Thoracic aorta (tissue), 2 donors: ENCODE measurements at regions not wholly inside any gene's neighbourhood (a gene's known extent, or its start where the extent isn't known, plus 50 kb on each side); places are given as distances from the start of the nearest gene placed in this dataset.
A peak's percentile ranks its signal among the peaks of the same experiment; 100 is the strongest.

Experiments used
- ATAC-seq: fragments of 150-250 bp; one replicate; pipeline ENCODE4 v1.8.0; 2017; ENCODE audit warnings: low read depth; ENCODE audit not compliant: insufficient number of reproducible peaks, low FRiP score
- DNase-seq: peaks from one replicate; pipeline ENCODE4 v3.0.0-alpha.2; 2020; ENCODE audit warnings: low spot score
- H3K27ac ChIP-seq, 2 donors: fragments of 200-600 bp; sonication (generic); 1 replicate in 1 of 2; 2 replicates in 1 of 2; pipeline ENCODE4 v1.5.1; 2016; ENCODE audit warnings: mild to moderate bottlenecking in 2 of 2, moderate library complexity in 2 of 2
- H3K27me3 ChIP-seq: fragments of 200-600 bp; sonication (generic); replicated peaks from 2 replicates; pipeline ENCODE4 v1.6.0; 2016; ENCODE audit warnings: mild to moderate bottlenecking; ENCODE audit not compliant: insufficient read depth
- H3K36me3 ChIP-seq: fragments of 200-600 bp; sonication (generic); one replicate; pipeline ENCODE4 v1.5.1; 2016
- H3K4me1 ChIP-seq, 2 donors: fragments of 200-600 bp; sonication (generic); 1 replicate in 1 of 2; 2 replicates in 1 of 2; pipeline versions ENCODE4 v1.5.1 to v1.6.0; 2016; ENCODE audit warnings: low read depth in 2 of 2, mild to moderate bottlenecking in 1 of 2; ENCODE audit not compliant: control insufficient read depth in 1 of 2
- H3K4me3 ChIP-seq: fragments of 200-600 bp; sonication (generic); 2 replicates; pipeline ENCODE4 v1.5.1; 2016; ENCODE audit warnings: mild to moderate bottlenecking
- H3K9me3 ChIP-seq: fragments of 200-600 bp; sonication (generic); 2 replicates; pipeline ENCODE4 v1.5.1; 2016
- TF ChIP-seq, protein P1 (sequence below): fragments of 200-600 bp; sonication (generic); IDR thresholded peaks from one replicate; pipeline ENCODE4 v1.5.1; 2019; ENCODE audit warnings: antibody characterized with exemption

GRCh38 chr4:52187603-52188002 is 136.5 kb downstream of the SPATA18 start:
- H3K4me1 ChIP-seq: peaks cover 8 to 38% of the 10 kb centered on the region in 2 donors
- no peaks in the 10 kb centered on the region for H3K36me3 ChIP-seq
- H3K4me3 ChIP-seq: no peak overlapping the region
- TF ChIP-seq, protein P1, sequence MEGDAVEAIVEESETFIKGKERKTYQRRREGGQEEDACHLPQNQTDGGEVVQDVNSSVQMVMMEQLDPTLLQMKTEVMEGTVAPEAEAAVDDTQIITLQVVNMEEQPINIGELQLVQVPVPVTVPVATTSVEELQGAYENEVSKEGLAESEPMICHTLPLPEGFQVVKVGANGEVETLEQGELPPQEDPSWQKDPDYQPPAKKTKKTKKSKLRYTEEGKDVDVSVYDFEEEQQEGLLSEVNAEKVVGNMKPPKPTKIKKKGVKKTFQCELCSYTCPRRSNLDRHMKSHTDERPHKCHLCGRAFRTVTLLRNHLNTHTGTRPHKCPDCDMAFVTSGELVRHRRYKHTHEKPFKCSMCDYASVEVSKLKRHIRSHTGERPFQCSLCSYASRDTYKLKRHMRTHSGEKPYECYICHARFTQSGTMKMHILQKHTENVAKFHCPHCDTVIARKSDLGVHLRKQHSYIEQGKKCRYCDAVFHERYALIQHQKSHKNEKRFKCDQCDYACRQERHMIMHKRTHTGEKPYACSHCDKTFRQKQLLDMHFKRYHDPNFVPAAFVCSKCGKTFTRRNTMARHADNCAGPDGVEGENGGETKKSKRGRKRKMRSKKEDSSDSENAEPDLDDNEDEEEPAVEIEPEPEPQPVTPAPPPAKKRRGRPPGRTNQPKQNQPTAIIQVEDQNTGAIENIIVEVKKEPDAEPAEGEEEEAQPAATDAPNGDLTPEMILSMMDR: no peak
- no peaks in the 10 kb centered on the region for H3K9me3 ChIP-seq
- H3K27ac ChIP-seq: no peak overlapping the region
- H3K27me3 ChIP-seq: no peaks in the 10 kb centered on the region
- no peak for DNase-seq
- no peak for ATAC-seq

DNA sequence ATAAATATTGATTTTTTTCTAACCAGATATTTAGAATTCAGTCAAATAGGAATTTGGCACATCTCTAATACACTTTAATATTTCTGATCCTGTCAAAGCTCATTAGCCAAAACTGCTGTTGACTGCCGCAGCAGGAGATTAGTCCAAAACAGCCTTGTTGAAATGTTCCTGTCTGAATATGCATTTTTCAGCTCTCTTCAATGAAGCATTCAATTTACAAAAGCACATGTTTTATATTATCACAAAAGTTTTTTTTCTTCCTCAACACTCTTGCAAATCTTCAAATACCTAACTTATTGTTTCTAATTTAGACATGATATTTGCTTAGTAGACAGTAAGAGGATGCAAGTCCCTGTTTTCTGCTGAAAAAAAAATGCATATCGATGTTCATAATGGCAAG is 140.9 kb downstream of the SPATA18 start:
- Histone ChIP-seq H3K9me3 (no peaks in the 10 kb centered on the region), H3K27ac (no peak overlapping the region), H3K36me3 (no peaks in the 10 kb centered on the region), H3K27me3 (no peaks in the 10 kb centered on the region), H3K4me1 (peaks cover 8 to 38% of the 10 kb centered on the region in 2 donors), H3K4me3 (no peak overlapping the region)
- DNase-seq (no peak), ATAC-seq (no peak)
- TF ChIP-seq, protein P1: no peak

DNA sequence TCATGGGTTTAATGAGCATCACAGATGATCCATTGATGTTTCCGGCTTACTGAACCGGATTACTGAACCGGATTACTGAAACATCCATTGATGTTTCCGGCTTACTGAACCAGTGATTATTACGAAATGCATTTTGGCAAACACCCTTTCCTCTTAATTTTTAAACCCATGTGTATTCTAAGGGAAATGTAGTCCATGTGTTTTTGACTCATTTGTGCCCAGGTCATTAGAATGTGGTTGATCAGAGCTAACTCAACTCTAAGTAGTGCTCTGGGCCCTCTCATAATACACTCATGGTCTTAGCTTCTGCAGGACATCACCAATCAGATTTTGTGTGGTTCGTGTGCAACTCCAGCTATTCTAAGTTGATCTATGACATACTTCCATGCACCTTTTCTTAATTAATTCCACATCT is 141.6 kb downstream of the SPATA18 start:
- TF ChIP-seq, protein P1: no peak
- Histone ChIP-seq H3K4me3 (no peak overlapping the region), H3K36me3 (no peaks in the 10 kb centered on the region), H3K4me1 (peaks cover 8 to 46% of the 10 kb centered on the region in 2 donors), H3K27ac (no peak overlapping the region), H3K27me3 (no peaks in the 10 kb centered on the region), H3K9me3 (no peaks in the 10 kb centered on the region)
- no peak for DNase-seq
- no peak for ATAC-seq

DNA sequence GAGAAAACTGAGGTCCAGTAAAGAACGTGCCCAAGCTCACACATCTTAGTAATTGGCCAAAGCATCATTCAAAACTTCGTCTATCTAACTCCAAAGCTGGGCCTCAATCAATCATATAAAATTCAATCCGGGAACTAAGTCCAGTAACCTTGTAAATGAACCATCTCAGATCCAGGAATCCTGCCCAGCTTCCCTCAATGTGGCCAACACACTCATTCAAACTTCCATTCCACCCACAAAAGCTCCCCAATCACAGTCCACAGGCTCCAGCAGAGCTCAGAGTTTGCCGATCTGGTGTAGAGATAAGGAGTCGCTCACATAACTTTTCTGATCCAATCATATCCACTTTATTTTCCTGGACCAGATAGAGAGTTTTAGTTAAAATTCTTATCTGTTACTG is 144.8 kb downstream of the SPATA18 start:
- TF ChIP-seq, protein P1: no peak
- ATAC-seq (no peak), DNase-seq (no peak)
- Histone ChIP-seq H3K4me1 (peaks cover under 1 to 45% of the 10 kb centered on the region in 2 donors), H3K9me3 (no peaks in the 10 kb centered on the region), H3K27ac (peak overlapping the region in 1 of 2 donors; percentile 52), H3K4me3 (no peak overlapping the region), H3K36me3 (no peaks in the 10 kb centered on the region), H3K27me3 (no peaks in the 10 kb centered on the region)

- TF ChIP-seq, protein P1: no peak
- DNase-seq (no peak), ATAC-seq (no peak)
- H3K9me3 ChIP-seq: no peaks in the 10 kb centered on the region
- no peak overlapping the region for H3K4me3 ChIP-seq
- H3K27me3 ChIP-seq: no peaks in the 10 kb centered on the region
- peak overlapping the region in 1 of 2 donors; percentile 52 for H3K27ac ChIP-seq
- H3K36me3 ChIP-seq: no peaks in the 10 kb centered on the region
- H3K4me1 ChIP-seq: peaks cover 0 to 37% of the 10 kb centered on the region in 2 donors
Observed at GRCh38 chr4:52196606-52197130, 145.6 kb downstream of the SPATA18 start.
